PC-9 (cell line): ENCODE measurements at regions not wholly inside any gene's neighbourhood (a gene's known extent, or its start where the extent isn't known, plus 50 kb on each side); places are given as distances from the start of the nearest gene placed in this dataset.

Source experiments
- CTCF ChIP-seq: fragments of 200-600 bp; sonication (generic); conservative IDR thresholded peaks from 2 replicates; pipeline ENCODE4 v1.6.1; 2017; ENCODE audit warnings: mixed run types, antibody characterized with exemption, mild to moderate bottlenecking, moderate library complexity
- EZH2 ChIP-seq: fragments of 200-600 bp; sonication (generic); IDR thresholded peaks from 2 replicates; pipeline ENCODE4 v1.8.0; 2017; ENCODE audit warnings: antibody characterized with exemption, low read depth

GRCh38 chr15:38111070-38111469, 141.6 kb upstream of the SPRED1 start:
- no peak for TF ChIP-seq CTCF
- no peak for TF ChIP-seq EZH2
